ENCODE measurements at regions not wholly inside any gene's neighbourhood (a gene's known extent, or its start where the extent isn't known, plus 50 kb on each side); places are given as distances from the start of the nearest gene placed in this dataset.

- TF ChIP-seq, protein P1, sequence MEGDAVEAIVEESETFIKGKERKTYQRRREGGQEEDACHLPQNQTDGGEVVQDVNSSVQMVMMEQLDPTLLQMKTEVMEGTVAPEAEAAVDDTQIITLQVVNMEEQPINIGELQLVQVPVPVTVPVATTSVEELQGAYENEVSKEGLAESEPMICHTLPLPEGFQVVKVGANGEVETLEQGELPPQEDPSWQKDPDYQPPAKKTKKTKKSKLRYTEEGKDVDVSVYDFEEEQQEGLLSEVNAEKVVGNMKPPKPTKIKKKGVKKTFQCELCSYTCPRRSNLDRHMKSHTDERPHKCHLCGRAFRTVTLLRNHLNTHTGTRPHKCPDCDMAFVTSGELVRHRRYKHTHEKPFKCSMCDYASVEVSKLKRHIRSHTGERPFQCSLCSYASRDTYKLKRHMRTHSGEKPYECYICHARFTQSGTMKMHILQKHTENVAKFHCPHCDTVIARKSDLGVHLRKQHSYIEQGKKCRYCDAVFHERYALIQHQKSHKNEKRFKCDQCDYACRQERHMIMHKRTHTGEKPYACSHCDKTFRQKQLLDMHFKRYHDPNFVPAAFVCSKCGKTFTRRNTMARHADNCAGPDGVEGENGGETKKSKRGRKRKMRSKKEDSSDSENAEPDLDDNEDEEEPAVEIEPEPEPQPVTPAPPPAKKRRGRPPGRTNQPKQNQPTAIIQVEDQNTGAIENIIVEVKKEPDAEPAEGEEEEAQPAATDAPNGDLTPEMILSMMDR (tag by site-specific recombination; IDR thresholded peaks at IDR 0.05) = no peak
These were observed 206.8 kb downstream of the URI1 start (continued) for GRCh38 chr19:30148803-30149202.

- Histone ChIP-seq H3K9me3 (ENCODE audit: control insufficient read depth, insufficient read depth, low read depth, low read length) (no peaks in the 10 kb centered on the region), H3K4me1 (ENCODE audit: control insufficient read depth, insufficient read depth, low read length) (peaks cover 15% of the 10 kb centered on the region), H3K36me3 (ENCODE audit: control insufficient read depth in 2 of 2, insufficient read depth in 1 of 2, low read length in 2 of 2) (no peaks in the 10 kb centered on the region), H3K27ac (ENCODE audit: extremely low read depth, low read depth, low read length) (no peak overlapping the region), H3K4me3 (ENCODE audit: low read depth, low read length) (no peak overlapping the region)
- ChIA-PET POLR2A (no interaction called here), CTCF (interaction anchor here (0.5 to 1.2 kb wide), 2 partner anchors 23 to 1174 kb away, joined by 3 to 5 read pairs; no protein-coding TSS in a partner anchor)
- TF ChIP-seq ZNF473 (tag by site-specific recombination; IDR thresholded peaks at IDR 0.05) = no peak
- TF ChIP-seq, protein P2, sequence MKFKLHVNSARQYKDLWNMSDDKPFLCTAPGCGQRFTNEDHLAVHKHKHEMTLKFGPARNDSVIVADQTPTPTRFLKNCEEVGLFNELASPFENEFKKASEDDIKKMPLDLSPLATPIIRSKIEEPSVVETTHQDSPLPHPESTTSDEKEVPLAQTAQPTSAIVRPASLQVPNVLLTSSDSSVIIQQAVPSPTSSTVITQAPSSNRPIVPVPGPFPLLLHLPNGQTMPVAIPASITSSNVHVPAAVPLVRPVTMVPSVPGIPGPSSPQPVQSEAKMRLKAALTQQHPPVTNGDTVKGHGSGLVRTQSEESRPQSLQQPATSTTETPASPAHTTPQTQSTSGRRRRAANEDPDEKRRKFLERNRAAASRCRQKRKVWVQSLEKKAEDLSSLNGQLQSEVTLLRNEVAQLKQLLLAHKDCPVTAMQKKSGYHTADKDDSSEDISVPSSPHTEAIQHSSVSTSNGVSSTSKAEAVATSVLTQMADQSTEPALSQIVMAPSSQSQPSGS (tag by site-specific recombination; IDR thresholded peaks at IDR 0.05; ENCODE audit: low read depth) = peak; percentile 77
- TF ChIP-seq ZNF792 (tag by site-specific recombination; IDR thresholded peaks at IDR 0.05) = 0 out of 2 replicates have a peak, but pooled peaks have one; percentile 57
- 0 out of 2 replicates have a peak, but pooled peaks have one; percentile 37 for TF ChIP-seq ZBTB21 (tag by site-specific recombination; IDR thresholded peaks at IDR 0.05)
- 0 out of 2 replicates have a peak, but pooled peaks have one; percentile 25 for TF ChIP-seq ZIC2 (tag by site-specific recombination; IDR thresholded peaks at IDR 0.05)
- TF ChIP-seq ZNF488 (tag by site-specific recombination; IDR thresholded peaks at IDR 0.05) = no peak
- no peak for TF ChIP-seq ZNF677 (tag by site-specific recombination; IDR thresholded peaks at IDR 0.05)
These were observed 207.3 kb downstream of the URI1 start for GRCh38 chr19:30149300-30149699.

DNA sequence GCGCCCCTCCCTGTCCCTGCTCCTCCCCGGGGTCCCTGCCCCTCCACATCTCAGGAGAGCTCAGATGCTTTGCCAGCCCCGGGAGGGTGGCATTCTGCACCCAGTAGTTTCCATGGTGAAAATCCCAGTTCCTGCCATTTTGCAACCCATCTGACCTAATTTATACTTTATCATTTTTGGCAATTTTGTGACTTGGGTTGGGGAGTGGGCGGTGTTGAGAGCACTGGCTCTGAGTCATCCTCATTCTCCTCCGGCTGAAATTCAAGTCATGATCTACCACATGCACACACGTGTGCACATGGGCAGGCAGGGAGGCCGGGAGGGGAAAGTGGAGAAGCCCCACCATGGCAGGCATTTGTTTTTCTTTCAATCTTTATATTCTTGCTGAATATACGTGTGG is 208.6 kb downstream of the URI1 start:
- H3K36me3 ChIP-seq (ENCODE audit: control insufficient read depth in 2 of 2, insufficient read depth in 1 of 2, low read length in 2 of 2) = no peaks in the 10 kb centered on the region
- POLR2A ChIA-PET = no interaction called here

GRCh38 chr19:30151081-30151480 is 209.0 kb downstream of the URI1 start:
- POLR2A ChIA-PET = no interaction called here
- CTCF ChIA-PET = interaction anchor here (0.6 to 0.8 kb wide), 2 partner anchors 278 to 498 kb away, joined by 3 to 4 read pairs; no protein-coding TSS in a partner anchor

More for the DNA sequence above, 208.6 kb downstream of the URI1 start:
- peak; percentile 87 for TF ChIP-seq ZFHX2 (tag by site-specific recombination; conservative IDR thresholded peaks at IDR 0.05)
- TF ChIP-seq KLF1 (tag by site-specific recombination; IDR thresholded peaks at IDR 0.05) = 0 out of 2 replicates have a peak, but pooled peaks have one; percentile 11
- 0 out of 2 replicates have a peak, but pooled peaks have one; percentile 64 for TF ChIP-seq EGR2 (tag by site-specific recombination; IDR thresholded peaks at IDR 0.05; ENCODE audit: low read depth)
- no peak for TF ChIP-seq ZNF785 (tag by site-specific recombination; IDR thresholded peaks at IDR 0.05)
- TF ChIP-seq SP7 (tag by site-specific recombination; IDR thresholded peaks at IDR 0.05) = 0 out of 2 replicates have a peak, but pooled peaks have one; percentile 24
- 0 out of 2 replicates have a peak, but pooled peaks have one; percentile 19 for TF ChIP-seq ZBTB20 (tag by site-specific recombination; IDR thresholded peaks at IDR 0.05)
- no peak for TF ChIP-seq ZNF777 (tag by site-specific recombination; IDR thresholded peaks at IDR 0.05; ENCODE audit: borderline replicate concordance)
- TF ChIP-seq ZNF660 (tag by site-specific recombination; IDR thresholded peaks at IDR 0.05) = peak; percentile 66; the same call in 1 of the 2 replicates
- TF ChIP-seq GLIS2 (tag by site-specific recombination; IDR thresholded peaks at IDR 0.05) = 0 out of 2 replicates have a peak, but pooled peaks have one; percentile 21
- H3K4me3 ChIP-seq (ENCODE audit: low read depth, low read length) = no peak overlapping the region
- H3K9me3 ChIP-seq (ENCODE audit: control insufficient read depth, insufficient read depth, low read depth, low read length) = no peaks in the 10 kb centered on the region
- no peak overlapping the region for H3K27ac ChIP-seq (ENCODE audit: extremely low read depth, low read depth, low read length)
- peaks cover 10% of the 10 kb centered on the region for H3K4me1 ChIP-seq (ENCODE audit: control insufficient read depth, insufficient read depth, low read length)
- CTCF ChIA-PET = no interaction called here

More at GRCh38 chr19:30151081-30151480, 209.0 kb downstream of the URI1 start:
- Histone ChIP-seq H3K9me3 (ENCODE audit: control insufficient read depth, insufficient read depth, low read depth, low read length) (no peaks in the 10 kb centered on the region), H3K27ac (ENCODE audit: extremely low read depth, low read depth, low read length) (no peak overlapping the region), H3K36me3 (ENCODE audit: control insufficient read depth in 2 of 2, insufficient read depth in 1 of 2, low read length in 2 of 2) (no peaks in the 10 kb centered on the region), H3K4me1 (ENCODE audit: control insufficient read depth, insufficient read depth, low read length) (peaks cover 8% of the 10 kb centered on the region), H3K4me3 (ENCODE audit: low read depth, low read length) (no peak overlapping the region)
- TF ChIP-seq ZNF404 (tag by site-specific recombination; IDR thresholded peaks at IDR 0.05) = no peak
